HG02610 (cell line): ENCODE measurements at regions not wholly inside any gene's neighbourhood (a gene's known extent, or its start where the extent isn't known, plus 50 kb on each side); places are given as distances from the start of the nearest gene placed in this dataset.
"Not testable (repeated sequence)": the region's sequence is repeated elsewhere in the genome, so short reads cannot be mapped to it uniquely, and the experiment has no call there.

Experiments
- ATAC-seq: cut with Tn5 transposase; IDR thresholded peaks from one replicate; pipeline ENCODE4 v1.9.1; 2021; ENCODE audit warnings: mild to moderate bottlenecking, moderate library complexity; ENCODE audit not compliant: unreplicated experiment

- ATAC-seq, result no peak
Measured at GRCh38 chr7:66571568-66571967, 57.1 kb upstream of the KCTD7 start.

GRCh38 chr7:66573782-66574495 is 54.7 kb upstream of the KCTD7 start:
- not testable (repeated sequence) for ATAC-seq

GRCh38 chr7:66574768-66575167 is 53.9 kb upstream of the KCTD7 start:
- not testable (repeated sequence) for ATAC-seq

- no peak for ATAC-seq
Measured at GRCh38 chr7:66575398-66575797, 53.3 kb upstream of the KCTD7 start.

- no peak for ATAC-seq
Measured at GRCh38 chr7:66576646-66577045, 52.0 kb upstream of the KCTD7 start.
